Fibroblast of pulmonary artery (primary cell): ENCODE measurements at regions not wholly inside any gene's neighbourhood (a gene's known extent, or its start where the extent isn't known, plus 50 kb on each side); places are given as distances from the start of the nearest gene placed in this dataset.

Experiments used
- DNase-seq: peaks from one replicate; pipeline ENCODE4 v3.0.0-alpha.2; 2010; ENCODE audit warnings: low read depth
- H3K4me3 ChIP-seq: replicated peaks from 2 replicates; pipeline ENCODE4 v1.5.1; 2011; ENCODE audit warnings: low read depth, mild to moderate bottlenecking, control low read depth, low read length, moderate library complexity
- TF ChIP-seq, protein P1 (sequence below): IDR thresholded peaks from 2 replicates; pipeline ENCODE4 v1.5.1; 2011; ENCODE audit warnings: mild to moderate bottlenecking, control low read depth, low read length, inconsistent platforms; ENCODE audit errors: missing control alignments

DNA sequence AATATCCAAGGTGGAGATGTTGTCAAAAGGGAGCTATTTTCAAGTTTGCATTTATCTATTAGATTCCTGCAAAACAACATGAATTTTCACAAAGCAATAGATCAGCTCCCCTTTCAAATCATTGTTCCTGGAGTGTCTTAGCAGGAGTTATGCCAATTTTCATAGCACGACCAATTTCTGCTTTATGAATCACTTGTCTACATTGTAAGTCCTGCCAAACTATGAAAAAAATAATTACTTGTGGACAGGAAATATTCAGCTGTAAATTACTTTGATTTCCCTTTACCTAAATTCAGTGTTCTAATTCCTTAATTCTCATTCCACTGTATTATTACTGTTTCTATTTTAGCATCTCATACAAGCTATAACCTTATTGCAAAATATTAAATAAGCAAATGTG is 1289.6 kb downstream of the NSUN3 start:
- no peak overlapping the region for H3K4me3 ChIP-seq

DNA sequence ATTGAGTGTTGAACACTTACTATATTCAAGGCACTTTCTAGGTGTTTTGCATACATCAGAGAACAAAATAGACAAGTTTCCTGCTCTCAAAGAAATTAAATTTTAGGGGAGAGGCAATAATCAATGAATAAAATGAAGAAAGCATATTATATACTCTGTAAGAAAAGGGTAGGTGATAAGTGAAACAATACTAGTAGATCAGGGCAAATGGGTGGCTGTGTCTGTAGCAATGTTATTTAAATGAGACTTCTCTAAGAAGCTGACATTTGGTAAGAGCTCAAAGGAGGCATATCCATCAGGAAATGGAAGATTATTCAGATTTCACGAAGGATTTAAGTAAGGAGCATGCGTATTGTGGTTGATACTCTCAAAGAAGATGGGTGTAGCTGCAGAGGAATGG is 1291.6 kb downstream of the NSUN3 start:
- TF ChIP-seq, protein P1, sequence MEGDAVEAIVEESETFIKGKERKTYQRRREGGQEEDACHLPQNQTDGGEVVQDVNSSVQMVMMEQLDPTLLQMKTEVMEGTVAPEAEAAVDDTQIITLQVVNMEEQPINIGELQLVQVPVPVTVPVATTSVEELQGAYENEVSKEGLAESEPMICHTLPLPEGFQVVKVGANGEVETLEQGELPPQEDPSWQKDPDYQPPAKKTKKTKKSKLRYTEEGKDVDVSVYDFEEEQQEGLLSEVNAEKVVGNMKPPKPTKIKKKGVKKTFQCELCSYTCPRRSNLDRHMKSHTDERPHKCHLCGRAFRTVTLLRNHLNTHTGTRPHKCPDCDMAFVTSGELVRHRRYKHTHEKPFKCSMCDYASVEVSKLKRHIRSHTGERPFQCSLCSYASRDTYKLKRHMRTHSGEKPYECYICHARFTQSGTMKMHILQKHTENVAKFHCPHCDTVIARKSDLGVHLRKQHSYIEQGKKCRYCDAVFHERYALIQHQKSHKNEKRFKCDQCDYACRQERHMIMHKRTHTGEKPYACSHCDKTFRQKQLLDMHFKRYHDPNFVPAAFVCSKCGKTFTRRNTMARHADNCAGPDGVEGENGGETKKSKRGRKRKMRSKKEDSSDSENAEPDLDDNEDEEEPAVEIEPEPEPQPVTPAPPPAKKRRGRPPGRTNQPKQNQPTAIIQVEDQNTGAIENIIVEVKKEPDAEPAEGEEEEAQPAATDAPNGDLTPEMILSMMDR = no peak
- no peak overlapping the region for H3K4me3 ChIP-seq
- no peak for DNase-seq

More for the DNA sequence above, 1289.6 kb downstream of the NSUN3 start:
- TF ChIP-seq, protein P1 = no peak
- no peak for DNase-seq

DNA sequence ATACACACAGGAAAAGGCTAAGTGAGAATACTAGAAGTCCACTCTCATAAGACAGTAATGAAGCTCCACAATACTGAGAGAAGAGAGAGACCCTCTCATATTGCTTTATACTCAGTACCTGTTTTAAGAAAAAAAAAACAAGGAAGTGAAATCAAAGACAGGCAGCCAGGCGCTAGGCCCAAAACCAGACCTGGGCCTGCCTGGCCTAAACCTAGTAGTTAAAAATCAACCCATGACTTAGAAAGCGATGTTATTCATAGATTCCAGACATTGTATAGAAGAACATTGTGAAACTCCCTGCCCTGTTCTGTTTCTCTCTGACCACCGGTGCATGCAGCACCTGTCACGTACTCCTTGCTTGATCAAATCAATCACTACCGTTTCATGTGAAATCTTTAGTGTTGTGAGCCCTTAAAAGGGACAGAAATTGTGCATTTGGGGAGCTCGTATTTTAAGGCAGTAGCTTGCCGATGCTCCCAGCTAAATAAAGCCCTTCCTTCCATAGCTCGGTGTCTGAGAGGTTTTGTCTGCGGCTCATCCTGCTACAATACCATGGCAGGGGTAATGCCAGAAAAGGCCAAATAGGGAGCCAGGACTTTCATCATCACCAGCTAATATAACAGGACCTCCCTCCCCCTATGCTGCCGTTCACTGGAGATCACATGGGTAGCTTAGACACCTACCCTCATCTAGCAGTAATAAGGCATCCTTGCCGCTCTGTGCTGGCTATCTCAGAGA is 1294.1 kb downstream of the NSUN3 start:
- H3K4me3 ChIP-seq = no peak overlapping the region
- DNase-seq = no peak
- TF ChIP-seq, protein P1 = no peak

DNA sequence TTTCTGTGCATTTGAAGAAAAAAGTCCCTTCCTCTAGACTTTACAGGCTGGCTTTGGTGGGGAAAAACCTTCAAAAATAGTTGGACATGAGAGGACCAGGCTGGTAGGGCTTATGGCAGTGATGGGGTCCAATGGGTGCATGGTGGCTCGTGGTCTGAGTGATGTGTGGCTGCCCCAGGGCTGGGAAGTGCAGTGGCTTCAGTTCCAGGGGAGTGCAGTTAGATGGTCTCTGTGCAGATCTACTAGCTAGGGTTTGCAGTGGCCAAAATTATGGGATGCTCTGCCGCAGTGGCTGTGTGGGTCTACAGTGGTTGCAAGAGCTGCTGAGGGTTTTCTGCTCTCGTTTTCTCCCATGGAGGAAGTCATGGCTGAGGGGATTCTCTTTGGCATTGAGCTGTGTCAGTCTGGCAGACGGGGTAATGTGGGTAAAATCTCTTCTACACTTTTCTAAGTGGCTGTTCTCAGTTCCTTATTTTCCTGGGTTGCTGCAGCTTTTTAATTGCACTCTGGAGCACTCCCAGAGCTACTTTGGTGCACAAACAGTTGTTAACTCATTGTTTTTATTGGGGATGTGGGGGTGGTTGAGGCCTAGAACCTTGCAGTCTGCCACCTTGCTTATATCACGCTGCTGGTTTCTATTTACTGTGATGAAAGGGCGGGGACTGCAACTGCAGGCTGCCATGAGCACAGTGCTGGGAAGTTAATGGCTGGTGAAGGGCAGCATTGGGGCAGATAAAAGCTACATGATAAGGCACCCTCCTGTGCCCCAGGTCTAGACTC is 1324.6 kb downstream of the NSUN3 start:
- TF ChIP-seq, protein P1 = no peak
- no peak overlapping the region for H3K4me3 ChIP-seq
- DNase-seq = no peak

DNA sequence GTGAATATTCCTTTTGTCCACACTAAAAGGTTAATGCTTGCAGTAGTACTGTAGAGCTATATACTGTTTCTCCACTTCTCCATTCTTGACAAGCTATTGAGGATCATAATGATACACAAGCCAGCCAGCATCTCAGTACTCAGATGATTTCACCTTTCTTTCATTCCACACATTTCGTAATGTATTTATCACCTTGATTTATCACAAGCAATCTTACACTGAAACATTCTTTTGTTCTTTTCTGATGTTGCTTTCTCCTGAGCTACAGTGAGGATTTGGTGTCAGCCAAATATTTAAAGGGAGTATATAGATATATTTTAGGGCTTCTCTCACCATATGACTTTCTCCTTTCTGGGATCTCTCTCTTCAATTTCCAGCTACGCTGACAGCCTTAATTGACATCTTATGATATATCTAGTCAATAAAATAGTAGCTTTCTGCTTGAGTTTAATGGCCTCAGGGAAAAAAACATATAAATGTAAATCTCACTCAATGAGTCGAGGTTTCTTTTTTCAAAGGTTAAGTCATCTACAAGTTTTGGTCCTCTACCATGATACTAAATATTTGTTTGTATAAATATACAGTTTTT is 1327.0 kb downstream of the NSUN3 start:
- TF ChIP-seq, protein P1 = no peak
- H3K4me3 ChIP-seq = no peak overlapping the region
- no peak for DNase-seq

DNA sequence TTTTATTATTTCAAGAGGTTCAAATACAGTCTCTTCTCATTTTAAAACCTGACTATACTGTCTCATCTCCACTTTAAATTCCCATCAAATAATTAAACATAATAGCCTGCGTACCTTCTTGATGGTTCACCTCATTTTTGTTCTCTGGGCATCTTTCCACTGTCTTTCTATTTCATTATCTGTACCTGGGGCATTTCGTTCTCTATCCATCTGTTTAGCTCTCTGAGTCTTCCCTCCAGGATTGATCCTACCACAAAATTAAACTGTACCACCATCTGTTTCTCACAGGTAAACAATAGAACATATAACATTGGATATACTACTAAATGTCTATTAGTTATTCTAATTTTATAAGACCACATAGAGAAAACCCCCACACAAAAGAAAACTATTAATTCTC is 1331.4 kb downstream of the NSUN3 start:
- H3K4me3 ChIP-seq = no peak overlapping the region
- TF ChIP-seq, protein P1 = no peak
- no peak for DNase-seq
